ENCODE measurements at regions not wholly inside any gene's neighbourhood (a gene's known extent, or its start where the extent isn't known, plus 50 kb on each side); places are given as distances from the start of the nearest gene placed in this dataset.

DNA sequence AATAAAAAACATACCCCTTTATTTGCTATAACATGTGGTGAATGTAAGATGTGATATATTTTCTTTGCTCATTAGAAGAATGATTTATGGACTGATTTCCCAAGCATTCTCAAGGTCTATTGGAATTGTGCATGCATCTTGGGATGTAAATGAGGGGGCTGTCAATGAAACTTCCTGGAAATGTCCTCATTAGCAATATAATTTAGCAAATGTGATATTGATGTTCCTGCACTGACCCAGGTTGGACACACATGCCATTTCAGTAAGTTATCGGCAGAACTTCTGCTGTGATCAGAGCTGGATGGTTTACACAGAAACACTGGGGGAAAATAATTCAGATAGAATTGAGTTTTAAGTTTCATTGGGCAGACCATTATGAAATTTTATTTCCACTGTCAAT lies 99.9 kb downstream of the ELOVL4 start:
- H3K4me3 ChIP-seq (ENCODE audit: low read depth, low read length) = no peak overlapping the region
- TF ChIP-seq POLR2A (IDR thresholded peaks at IDR 0.05; ENCODE audit: extremely low read depth, insufficient read length) = no peak
- TF ChIP-seq, protein P1, sequence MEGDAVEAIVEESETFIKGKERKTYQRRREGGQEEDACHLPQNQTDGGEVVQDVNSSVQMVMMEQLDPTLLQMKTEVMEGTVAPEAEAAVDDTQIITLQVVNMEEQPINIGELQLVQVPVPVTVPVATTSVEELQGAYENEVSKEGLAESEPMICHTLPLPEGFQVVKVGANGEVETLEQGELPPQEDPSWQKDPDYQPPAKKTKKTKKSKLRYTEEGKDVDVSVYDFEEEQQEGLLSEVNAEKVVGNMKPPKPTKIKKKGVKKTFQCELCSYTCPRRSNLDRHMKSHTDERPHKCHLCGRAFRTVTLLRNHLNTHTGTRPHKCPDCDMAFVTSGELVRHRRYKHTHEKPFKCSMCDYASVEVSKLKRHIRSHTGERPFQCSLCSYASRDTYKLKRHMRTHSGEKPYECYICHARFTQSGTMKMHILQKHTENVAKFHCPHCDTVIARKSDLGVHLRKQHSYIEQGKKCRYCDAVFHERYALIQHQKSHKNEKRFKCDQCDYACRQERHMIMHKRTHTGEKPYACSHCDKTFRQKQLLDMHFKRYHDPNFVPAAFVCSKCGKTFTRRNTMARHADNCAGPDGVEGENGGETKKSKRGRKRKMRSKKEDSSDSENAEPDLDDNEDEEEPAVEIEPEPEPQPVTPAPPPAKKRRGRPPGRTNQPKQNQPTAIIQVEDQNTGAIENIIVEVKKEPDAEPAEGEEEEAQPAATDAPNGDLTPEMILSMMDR (IDR thresholded peaks at IDR 0.05; ENCODE audit: low read depth, low read length) = no peak
- TF ChIP-seq, protein P2, sequence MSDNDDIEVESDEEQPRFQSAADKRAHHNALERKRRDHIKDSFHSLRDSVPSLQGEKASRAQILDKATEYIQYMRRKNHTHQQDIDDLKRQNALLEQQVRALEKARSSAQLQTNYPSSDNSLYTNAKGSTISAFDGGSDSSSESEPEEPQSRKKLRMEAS (IDR thresholded peaks at IDR 0.05; ENCODE audit: low read depth, low read length) = no peak
- no peak for TF ChIP-seq MYC (IDR thresholded peaks at IDR 0.05; ENCODE audit: low read depth, low read length)
- DNase-seq (ENCODE audit: low read depth) = no peak

DNA sequence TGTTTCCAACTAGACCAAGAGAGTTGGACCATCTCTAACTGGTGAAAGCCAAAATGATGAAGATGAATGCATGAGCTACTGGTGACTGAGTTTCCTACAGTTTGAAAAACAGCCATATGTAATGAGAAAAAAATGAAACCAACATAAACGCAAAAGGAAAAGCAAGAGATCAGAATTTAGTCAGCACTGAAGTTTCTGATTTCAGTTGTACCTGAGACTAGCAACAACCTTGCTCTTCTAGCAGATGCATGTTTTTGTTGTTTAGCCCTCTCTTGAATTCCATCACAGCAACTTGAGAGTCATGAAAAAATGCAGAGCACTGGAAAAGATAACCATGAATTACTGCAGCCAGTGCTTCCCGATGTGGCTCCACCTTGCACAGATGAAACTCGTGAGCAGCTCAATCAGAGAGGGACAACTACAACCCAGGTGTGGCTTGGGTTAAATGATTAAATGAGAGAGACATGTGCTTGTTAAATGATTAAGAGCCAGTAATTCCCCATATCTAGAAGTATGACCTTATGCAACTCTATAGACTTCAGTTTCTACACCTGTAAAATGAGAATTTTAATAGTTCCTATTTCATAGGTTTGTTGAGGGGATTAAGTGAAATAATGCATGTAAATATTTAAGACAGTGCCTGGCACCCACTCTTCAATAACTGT lies 104.8 kb downstream of the ELOVL4 start:
- no peak overlapping the region for H3K4me3 ChIP-seq (ENCODE audit: low read depth, low read length)
- DNase-seq (ENCODE audit: low read depth) = no peak

DNA sequence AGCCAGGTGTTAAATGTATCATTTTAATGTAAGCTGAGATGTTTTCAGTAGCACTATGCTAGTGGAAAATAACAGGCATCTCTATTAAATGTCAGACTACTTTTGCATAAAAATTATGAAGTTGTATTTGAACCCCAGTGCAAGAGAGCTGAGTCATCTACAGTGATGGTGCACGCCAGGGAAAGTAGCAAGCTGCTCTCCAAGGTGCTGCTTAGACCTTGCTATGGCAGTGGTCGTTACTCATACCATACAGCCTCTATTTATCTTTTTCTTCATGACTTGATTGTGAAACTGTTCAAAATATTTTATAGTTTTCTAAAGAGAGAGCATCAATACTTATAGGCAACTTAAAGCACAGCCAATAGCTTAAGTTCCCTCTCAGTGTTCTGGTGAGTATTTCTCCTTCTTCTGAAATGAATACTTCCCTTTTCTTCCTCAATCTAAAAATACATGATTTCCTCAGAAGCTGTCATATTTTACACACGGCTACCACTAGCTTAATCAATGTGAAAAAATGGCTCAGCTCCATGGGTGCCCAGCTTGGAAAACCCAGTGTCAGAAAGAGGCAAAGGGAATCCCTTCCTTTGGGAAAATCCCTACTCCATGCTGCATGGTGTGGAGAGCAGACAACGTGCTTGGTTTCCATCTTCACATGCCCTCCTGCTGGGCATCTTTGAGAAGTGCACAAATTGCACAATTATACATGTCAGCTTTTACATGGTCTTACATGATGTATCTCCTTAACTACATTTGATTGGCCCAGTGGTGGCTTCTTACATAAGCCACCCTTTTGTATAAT lies 105.6 kb downstream of the ELOVL4 start:
- TF ChIP-seq, protein P1 (IDR thresholded peaks at IDR 0.05; ENCODE audit: low read depth, low read length) = no peak
- TF ChIP-seq MYC (IDR thresholded peaks at IDR 0.05; ENCODE audit: low read depth, low read length) (no peak), POLR2A (IDR thresholded peaks at IDR 0.05; ENCODE audit: extremely low read depth, insufficient read length) (no peak)
- TF ChIP-seq, protein P2 (IDR thresholded peaks at IDR 0.05; ENCODE audit: low read depth, low read length) = no peak
- no peak overlapping the region for H3K4me3 ChIP-seq (ENCODE audit: low read depth, low read length)
- DNase-seq (ENCODE audit: low read depth) = peak; percentile 16

More for the DNA sequence above, 104.8 kb downstream of the ELOVL4 start:
- TF ChIP-seq MYC (IDR thresholded peaks at IDR 0.05; ENCODE audit: low read depth, low read length) (no peak), POLR2A (IDR thresholded peaks at IDR 0.05; ENCODE audit: extremely low read depth, insufficient read length) (no peak)
- TF ChIP-seq, protein P1 (IDR thresholded peaks at IDR 0.05; ENCODE audit: low read depth, low read length) = no peak
- TF ChIP-seq, protein P2 (IDR thresholded peaks at IDR 0.05; ENCODE audit: low read depth, low read length) = no peak

DNA sequence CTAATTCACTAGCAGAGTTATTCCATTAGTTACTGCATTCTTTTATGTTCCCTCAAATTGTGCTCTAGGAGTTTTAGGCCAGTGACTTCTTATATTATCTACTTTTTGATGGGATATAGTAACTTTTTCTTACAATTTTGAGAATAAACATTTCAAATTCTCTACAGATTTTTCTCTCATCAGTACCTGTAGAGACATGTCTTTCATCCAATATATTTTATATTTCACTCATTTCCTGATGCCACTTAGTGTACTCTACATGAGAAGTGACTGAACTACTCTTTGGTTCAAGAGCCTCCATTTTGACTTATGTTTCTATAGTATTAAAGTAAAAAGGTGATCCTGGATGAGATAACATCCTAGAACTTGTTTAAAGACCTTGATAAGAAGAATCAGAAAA lies 108.5 kb downstream of the ELOVL4 start:
- no peak for DNase-seq (ENCODE audit: low read depth)
- no peak overlapping the region for H3K4me3 ChIP-seq (ENCODE audit: low read depth, low read length)
- TF ChIP-seq POLR2A (IDR thresholded peaks at IDR 0.05; ENCODE audit: extremely low read depth, insufficient read length) = no peak
- TF ChIP-seq MYC (IDR thresholded peaks at IDR 0.05; ENCODE audit: low read depth, low read length) = no peak
- TF ChIP-seq, protein P1 (IDR thresholded peaks at IDR 0.05; ENCODE audit: low read depth, low read length) = no peak
- TF ChIP-seq, protein P2 (IDR thresholded peaks at IDR 0.05; ENCODE audit: low read depth, low read length) = no peak

DNA sequence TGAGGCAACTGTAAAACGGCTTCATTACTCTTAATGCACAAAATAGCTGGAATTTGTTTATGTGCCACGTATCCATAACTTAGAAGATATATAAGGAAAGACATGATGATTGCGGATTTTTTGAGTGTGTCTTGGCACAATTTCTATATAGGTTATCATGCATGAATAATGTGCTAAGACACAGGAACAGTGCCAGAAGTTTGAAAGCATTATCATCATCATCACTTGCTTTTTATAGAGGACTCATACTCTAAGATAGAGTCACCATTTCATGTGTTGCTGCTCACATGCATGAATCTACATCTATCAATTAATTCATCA lies 113.4 kb downstream of the ELOVL4 start:
- no peak overlapping the region for H3K4me3 ChIP-seq (ENCODE audit: low read depth, low read length)
- DNase-seq (ENCODE audit: low read depth) = no peak
- no peak for TF ChIP-seq POLR2A (IDR thresholded peaks at IDR 0.05; ENCODE audit: extremely low read depth, insufficient read length)
- TF ChIP-seq MYC (IDR thresholded peaks at IDR 0.05; ENCODE audit: low read depth, low read length) = no peak
- TF ChIP-seq, protein P2 (IDR thresholded peaks at IDR 0.05; ENCODE audit: low read depth, low read length) = no peak
- TF ChIP-seq, protein P1 (IDR thresholded peaks at IDR 0.05; ENCODE audit: low read depth, low read length) = no peak
